ENCODE measurements at regions not wholly inside any gene's neighbourhood (a gene's known extent, or its start where the extent isn't known, plus 50 kb on each side); places are given as distances from the start of the nearest gene placed in this dataset.

DNA sequence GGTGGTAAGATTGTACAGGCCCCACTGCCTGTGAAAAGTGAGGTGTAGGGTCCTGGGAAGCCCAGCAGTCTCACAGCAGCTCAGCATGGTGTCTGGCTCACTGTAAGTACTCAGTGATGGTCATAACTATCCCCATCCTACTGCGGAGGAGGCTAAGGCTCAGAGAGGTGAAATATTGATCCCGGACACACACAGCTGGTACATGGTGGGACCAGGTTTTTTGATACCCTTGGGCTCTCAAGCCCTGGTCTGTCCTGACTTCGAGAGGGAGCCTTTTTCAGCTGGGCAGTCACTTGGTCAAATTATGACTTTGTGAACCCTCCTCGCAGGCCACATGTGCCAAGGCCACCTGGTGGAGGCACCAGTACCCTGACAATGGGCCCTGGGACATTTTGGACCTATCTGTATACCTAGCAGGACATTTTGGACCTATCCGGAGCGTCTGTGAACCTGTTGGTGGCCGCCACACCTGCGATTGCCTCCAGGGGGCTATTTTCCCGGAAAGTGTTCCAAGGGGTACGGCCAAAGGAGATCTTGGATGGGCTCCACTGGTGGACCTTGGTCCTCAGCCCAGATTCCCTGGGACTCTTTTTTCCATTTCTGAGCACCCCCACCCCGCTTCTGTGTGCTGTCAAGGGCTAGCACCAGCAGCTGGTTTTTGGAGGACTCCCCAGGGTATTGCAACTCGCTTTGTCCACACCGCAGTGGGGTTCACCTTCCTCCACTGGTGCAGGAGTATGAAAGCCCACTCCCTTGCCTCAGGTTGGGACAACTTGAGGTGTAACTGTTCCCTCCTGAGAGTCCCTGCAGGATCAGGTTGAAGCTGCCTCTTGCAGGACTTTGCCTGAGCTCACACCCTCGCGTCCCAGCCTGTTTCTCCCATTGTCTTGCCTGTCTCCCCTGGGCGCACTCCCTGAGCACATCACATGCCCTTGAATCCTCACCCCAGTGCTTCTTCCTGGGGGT lies 83.6 kb upstream of the NKD1 start:
- Histone ChIP-seq H3K9ac (ENCODE audit: extremely low read depth, insufficient read length, low read length) (no peak overlapping the region), H2AFZ (ENCODE audit: low read length) (no peak overlapping the region), H4K5ac (ENCODE audit: insufficient read length, low read depth, low read length) (no peak overlapping the region), H3K79me2 (ENCODE audit: insufficient read depth, low read length) (no peaks in the 10 kb centered on the region), H3K14ac (ENCODE audit: insufficient read depth, low read length) (no peak overlapping the region), H4K8ac (replicated peaks; ENCODE audit: insufficient read length, low read depth, low read length) (no peak overlapping the region), H3K4ac (ENCODE audit: low read depth, low read length) (no peak overlapping the region), H2BK12ac (ENCODE audit: insufficient read length, low read depth, low read length) (no peak overlapping the region), H3K18ac (ENCODE audit: insufficient read length, low read depth, low read length) (no peak overlapping the region), H3K56ac (ENCODE audit: insufficient read length, low read depth, low read length) (no peak overlapping the region), H2AK5ac (ENCODE audit: insufficient read length, low read length) (no peak overlapping the region), H2BK5ac (ENCODE audit: insufficient read length, low read length) (no peak overlapping the region), H3K79me1 (ENCODE audit: insufficient read depth, low read depth, low read length, poor library complexity, severe bottlenecking) (no peaks in the 10 kb centered on the region), H2BK20ac (ENCODE audit: low read depth, low read length, poor library complexity, severe bottlenecking) (no peak overlapping the region), H3K4me2 (ENCODE audit: insufficient read depth, insufficient read length, low read length) (no peak overlapping the region), H3K27ac (ENCODE audit: insufficient read length, low read depth, low read length) (no peak overlapping the region), H2BK120ac (ENCODE audit: low read depth, low read length, poor library complexity, severe bottlenecking) (no peak overlapping the region), H3K27me3 (ENCODE audit: insufficient read depth, low read length) (peaks cover 8% of the 10 kb centered on the region; the same call in 1 of the 2 replicates), H4K91ac (ENCODE audit: insufficient read length, low read depth, low read length) (no peak overlapping the region), H3K23me2 (ENCODE audit: insufficient read length, low read depth, low read length, poor library complexity, severe bottlenecking) (no peaks in the 10 kb centered on the region), H3T11ph (ENCODE audit: low read length) (no peak overlapping the region), H4K20me1 (ENCODE audit: control insufficient read depth, insufficient read depth, insufficient read length) (no peaks in the 10 kb centered on the region), H3K4me1 (ENCODE audit: insufficient read depth, low read length) (peaks cover 22% of the 10 kb centered on the region), H3K23ac (ENCODE audit: insufficient read length, low read depth, low read length) (no peak overlapping the region), H3K9me3 (ENCODE audit: control insufficient read depth, low read depth, low read length) (no peaks in the 10 kb centered on the region), H2BK15ac (ENCODE audit: low read depth, low read length) (no peak overlapping the region)
- TF ChIP-seq, protein P1, sequence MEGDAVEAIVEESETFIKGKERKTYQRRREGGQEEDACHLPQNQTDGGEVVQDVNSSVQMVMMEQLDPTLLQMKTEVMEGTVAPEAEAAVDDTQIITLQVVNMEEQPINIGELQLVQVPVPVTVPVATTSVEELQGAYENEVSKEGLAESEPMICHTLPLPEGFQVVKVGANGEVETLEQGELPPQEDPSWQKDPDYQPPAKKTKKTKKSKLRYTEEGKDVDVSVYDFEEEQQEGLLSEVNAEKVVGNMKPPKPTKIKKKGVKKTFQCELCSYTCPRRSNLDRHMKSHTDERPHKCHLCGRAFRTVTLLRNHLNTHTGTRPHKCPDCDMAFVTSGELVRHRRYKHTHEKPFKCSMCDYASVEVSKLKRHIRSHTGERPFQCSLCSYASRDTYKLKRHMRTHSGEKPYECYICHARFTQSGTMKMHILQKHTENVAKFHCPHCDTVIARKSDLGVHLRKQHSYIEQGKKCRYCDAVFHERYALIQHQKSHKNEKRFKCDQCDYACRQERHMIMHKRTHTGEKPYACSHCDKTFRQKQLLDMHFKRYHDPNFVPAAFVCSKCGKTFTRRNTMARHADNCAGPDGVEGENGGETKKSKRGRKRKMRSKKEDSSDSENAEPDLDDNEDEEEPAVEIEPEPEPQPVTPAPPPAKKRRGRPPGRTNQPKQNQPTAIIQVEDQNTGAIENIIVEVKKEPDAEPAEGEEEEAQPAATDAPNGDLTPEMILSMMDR (conservative IDR thresholded peaks at IDR 0.05), result peak; percentile 61
- H3K27ac Mint-ChIP-seq, result no peak overlapping the region
- no peaks in the 10 kb centered on the region; a peak in 1 of 7 replicates for H3K36me3 Mint-ChIP-seq (ENCODE audit: insufficient read depth in 1 of 3, low read depth in 3 of 3)
- no peak for DNase-seq
- H3K9me3 Mint-ChIP-seq, result no peaks in the 10 kb centered on the region; a peak in 2 of 5 replicates
- H3K27me3 Mint-ChIP-seq (ENCODE audit: low read depth), result peaks cover 86% of the 10 kb centered on the region
- peaks cover 47 to 58% of the 10 kb centered on the region in 2 experiments for H3K4me1 Mint-ChIP-seq
- no peak overlapping the region for H3K4me3 Mint-ChIP-seq
- WGBS (ENCODE audit: extremely low coverage, insufficient read length, low lambda C conversion rate), result no CpG with 5 or more reads among the region's 16 CpGs

Data from H9 (cell line).